Muscle of leg (tissue), 3 donors: ENCODE measurements at regions not wholly inside any gene's neighbourhood (a gene's known extent, or its start where the extent isn't known, plus 50 kb on each side); places are given as distances from the start of the nearest gene placed in this dataset.

Experiments used
- DNase-seq: peaks from one replicate; pipeline ENCODE4 v3.0.0; 2013
- H3K27ac ChIP-seq: one replicate; pipeline ENCODE4 v1.5.1; 2013; ENCODE audit warnings: mild to moderate bottlenecking, low read length, control low read depth
- H3K27me3 ChIP-seq: one replicate; pipeline ENCODE4 v1.6.1; 2013; ENCODE audit warnings: low read length; ENCODE audit not compliant: control insufficient read depth, insufficient read depth
- H3K36me3 ChIP-seq: one replicate; pipeline ENCODE4 v1.6.1; 2013; ENCODE audit warnings: low read length; ENCODE audit not compliant: control insufficient read depth, insufficient read depth
- H3K4me1 ChIP-seq: one replicate; pipeline ENCODE4 v1.6.1; 2013; ENCODE audit warnings: low read length; ENCODE audit not compliant: control insufficient read depth, insufficient read depth
- H3K4me3 ChIP-seq: one replicate; pipeline ENCODE4 v1.5.1; 2013; ENCODE audit warnings: low read length, control low read depth
- H3K9me3 ChIP-seq: replicated peaks from 2 replicates; pipeline ENCODE4 v1.6.1; 2013; ENCODE audit warnings: low read depth, low read length; ENCODE audit not compliant: control insufficient read depth
- WGBS: methylation state at CpG from one replicate; pipeline ENCODE4 v1.1.5; 2013; ENCODE audit warnings: missing lambda C conversion rate; ENCODE audit not compliant: insufficient coverage; 5-methylcytosine and 5-hydroxymethylcytosine counted together

DNA sequence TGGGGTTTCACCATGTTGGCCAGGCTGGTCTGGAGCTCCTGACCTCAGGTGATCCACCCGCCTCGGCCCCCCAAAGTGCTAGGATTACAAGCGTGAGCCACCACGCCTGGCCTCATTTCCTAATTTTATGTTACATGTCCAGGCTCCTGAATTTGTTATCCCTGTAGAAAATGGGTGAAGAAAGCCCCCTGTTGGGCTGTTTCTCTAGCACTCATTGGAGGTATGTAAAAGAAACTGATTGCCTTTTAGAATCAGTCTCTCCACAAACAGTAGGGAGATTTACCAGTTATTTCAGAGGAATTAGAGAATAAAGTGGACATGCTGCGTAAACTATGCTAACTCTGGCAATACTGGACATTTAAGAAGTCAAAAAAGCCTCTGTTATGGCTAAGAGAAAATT, 364.1 kb upstream of the TBL1XR1 start:
- Histone ChIP-seq H3K36me3 (no peaks in the 10 kb centered on the region), H3K4me3 (no peak overlapping the region), H3K9me3 (no peaks in the 10 kb centered on the region), H3K4me1 (no peaks in the 10 kb centered on the region), H3K27ac (no peak overlapping the region), H3K27me3 (no peaks in the 10 kb centered on the region)
- WGBS = no CpG with 5 or more reads among the region's 5 CpGs
- DNase-seq = no peak

- H3K4me3 ChIP-seq = no peak overlapping the region
- H3K9me3 ChIP-seq = no peaks in the 10 kb centered on the region
- no peak for DNase-seq
- no peaks in the 10 kb centered on the region for H3K36me3 ChIP-seq
- no peaks in the 10 kb centered on the region for H3K4me1 ChIP-seq
- WGBS = 71% methylated on average over 2 of the region's 8 CpGs
- H3K27ac ChIP-seq = no peak overlapping the region
- no peaks in the 10 kb centered on the region for H3K27me3 ChIP-seq
These were observed 364.6 kb upstream of the TBL1XR1 start for GRCh38 chr3:177561769-177562392.

DNA sequence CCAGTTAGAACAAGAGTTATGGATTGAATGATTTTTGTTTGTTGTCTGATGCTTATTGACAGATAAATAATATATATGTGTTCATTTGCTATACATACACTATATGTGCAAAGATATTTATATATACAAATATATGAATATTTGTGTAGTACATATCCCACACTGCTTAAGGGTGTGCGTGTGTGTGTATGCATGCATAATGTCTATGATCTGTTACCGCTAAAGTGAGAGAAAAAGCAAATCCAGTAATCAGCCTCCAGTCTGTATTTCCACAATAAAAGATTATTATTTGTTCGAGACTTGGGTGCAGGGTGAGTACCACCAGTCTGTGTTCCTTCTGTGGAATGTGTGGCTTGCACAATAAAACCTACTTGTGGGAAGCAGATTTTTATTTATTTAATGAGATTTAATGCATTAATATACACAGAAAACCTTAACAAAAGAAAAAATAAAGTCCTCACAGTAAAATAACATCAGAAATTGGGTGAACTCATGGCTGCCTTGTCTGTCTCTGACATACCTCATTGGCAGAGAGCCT, 366.0 kb upstream of the TBL1XR1 start:
- H3K4me3 ChIP-seq = no peak overlapping the region
- DNase-seq = no peak
- H3K9me3 ChIP-seq = no peaks in the 10 kb centered on the region
- WGBS = no CpG with 5 or more reads among the region's 3 CpGs
- no peak overlapping the region for H3K27ac ChIP-seq
- H3K36me3 ChIP-seq = no peaks in the 10 kb centered on the region
- H3K27me3 ChIP-seq = no peaks in the 10 kb centered on the region
- no peaks in the 10 kb centered on the region for H3K4me1 ChIP-seq

DNA sequence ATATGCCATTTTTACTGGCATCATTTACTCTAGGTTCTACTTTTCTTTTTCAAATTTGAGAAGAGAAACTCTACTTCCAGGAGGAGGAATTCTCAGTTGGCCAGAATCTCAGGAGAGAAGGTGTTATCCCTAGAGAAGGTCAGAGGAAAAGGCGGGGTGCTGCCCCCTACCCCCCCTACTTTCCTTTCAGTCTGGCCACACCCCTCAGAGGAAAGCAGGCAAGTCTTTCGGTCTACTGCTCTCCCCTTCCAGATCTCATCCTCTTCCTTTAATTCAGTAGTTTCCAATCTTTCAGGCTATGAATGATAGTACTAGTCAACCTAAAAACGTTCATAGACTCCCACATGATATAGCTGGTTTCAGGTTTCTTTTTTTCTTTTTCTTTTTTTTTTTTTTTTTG, 366.5 kb upstream of the TBL1XR1 start:
- Histone ChIP-seq H3K4me1 (no peaks in the 10 kb centered on the region), H3K9me3 (no peaks in the 10 kb centered on the region), H3K27ac (no peak overlapping the region), H3K36me3 (no peaks in the 10 kb centered on the region), H3K27me3 (no peaks in the 10 kb centered on the region), H3K4me3 (no peak overlapping the region)
- DNase-seq = no peak
- WGBS = 100% methylated on average over 1 of the region's 3 CpGs

- WGBS = no CpG with 5 or more reads among the region's 2 CpGs
- no peaks in the 10 kb centered on the region for H3K9me3 ChIP-seq
- H3K4me3 ChIP-seq = no peak overlapping the region
- H3K27ac ChIP-seq = no peak overlapping the region
- no peak for DNase-seq
- H3K27me3 ChIP-seq = no peaks in the 10 kb centered on the region
- H3K36me3 ChIP-seq = no peaks in the 10 kb centered on the region
- H3K4me1 ChIP-seq = no peaks in the 10 kb centered on the region
These were observed 368.7 kb upstream of the TBL1XR1 start for GRCh38 chr3:177565981-177566380.

- no CpG with 5 or more reads among the region's 1 CpG for WGBS
- no peaks in the 10 kb centered on the region for H3K27me3 ChIP-seq
These were observed 370.6 kb upstream of the TBL1XR1 start for GRCh38 chr3:177567833-177568232.

GRCh38 chr3:177569193-177569592, 371.9 kb upstream of the TBL1XR1 start:
- H3K4me3 ChIP-seq = no peak overlapping the region
- H3K4me1 ChIP-seq = peaks cover 4% of the 10 kb centered on the region
- no peaks in the 10 kb centered on the region for H3K36me3 ChIP-seq
- H3K27ac ChIP-seq = no peak overlapping the region
- H3K27me3 ChIP-seq = no peaks in the 10 kb centered on the region
- DNase-seq = no peak
- no peaks in the 10 kb centered on the region for H3K9me3 ChIP-seq
- 100% methylated on average over 1 of the region's 4 CpGs for WGBS

More at GRCh38 chr3:177567833-177568232, 370.6 kb upstream of the TBL1XR1 start:
- Histone ChIP-seq H3K36me3 (no peaks in the 10 kb centered on the region), H3K9me3 (no peaks in the 10 kb centered on the region), H3K27ac (no peak overlapping the region), H3K4me3 (no peak overlapping the region), H3K4me1 (peaks cover 4% of the 10 kb centered on the region)
- no peak for DNase-seq

- Histone ChIP-seq H3K4me1 (peaks cover 4% of the 10 kb centered on the region), H3K4me3 (no peak overlapping the region), H3K27ac (no peak overlapping the region), H3K36me3 (no peaks in the 10 kb centered on the region), H3K27me3 (no peaks in the 10 kb centered on the region), H3K9me3 (no peaks in the 10 kb centered on the region)
- 0% methylated on average over 1 of the region's 4 CpGs for WGBS
- DNase-seq = no peak
These were observed 372.8 kb upstream of the TBL1XR1 start for GRCh38 chr3:177569875-177570657.

- H3K9me3 ChIP-seq = no peaks in the 10 kb centered on the region
- no peak overlapping the region for H3K27ac ChIP-seq
- WGBS = no CpG with 5 or more reads among the region's 1 CpG
- no peaks in the 10 kb centered on the region for H3K36me3 ChIP-seq
- no peak for DNase-seq
- H3K27me3 ChIP-seq = no peaks in the 10 kb centered on the region
- H3K4me3 ChIP-seq = no peak overlapping the region
- peaks cover 5% of the 10 kb centered on the region for H3K4me1 ChIP-seq
These were observed 374.1 kb upstream of the TBL1XR1 start for GRCh38 chr3:177571271-177571943.

DNA sequence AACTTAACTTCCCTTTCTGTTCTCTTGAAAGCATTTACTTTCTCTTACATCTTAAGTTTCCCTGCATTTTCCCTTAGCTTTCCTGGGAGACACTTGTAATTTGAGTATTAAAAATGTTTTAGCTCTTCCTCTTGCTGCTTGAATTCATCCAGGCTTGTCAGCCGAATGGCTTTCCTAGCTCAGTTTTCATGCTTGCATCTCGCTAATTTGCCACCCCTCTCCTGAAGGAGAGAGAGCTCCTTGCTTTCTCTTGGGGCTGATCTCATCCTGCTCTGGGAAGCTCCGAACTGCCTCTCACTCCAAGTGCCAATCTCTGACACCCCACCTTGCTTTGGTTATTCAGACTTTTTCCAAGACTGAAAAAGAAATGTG, 374.6 kb upstream of the TBL1XR1 start:
- Histone ChIP-seq H3K9me3 (no peaks in the 10 kb centered on the region), H3K27me3 (no peaks in the 10 kb centered on the region), H3K4me3 (no peak overlapping the region), H3K27ac (no peak overlapping the region), H3K36me3 (no peaks in the 10 kb centered on the region), H3K4me1 (peaks cover 8% of the 10 kb centered on the region)
- 13% methylated on average over 2 of the region's 3 CpGs for WGBS
- DNase-seq = no peak
